Kidney (tissue), 13 donors: ENCODE measurements at regions not wholly inside any gene's neighbourhood (a gene's known extent, or its start where the extent isn't known, plus 50 kb on each side); places are given as distances from the start of the nearest gene placed in this dataset.
A peak's percentile ranks its signal among the peaks of the same experiment; 100 is the strongest.

ENCODE experiments used
- DNase-seq, 5 donors: peaks; one replicate each; pipeline ENCODE4 v3.0.0-alpha.2; 2013 to 2020
- FAIRE-seq: peaks from 2 replicates; lab custom pipeline; 2012; peaks lifted over from hg19 to GRCh38; lab: Jason Lieb, UNC
- H3K27ac ChIP-seq, 2 donors: one replicate each; pipeline ENCODE4 v1.7.0; 2013; ENCODE audit warnings: low read depth in 2 of 2, low read length in 2 of 2, inconsistent platforms in 1 of 2
- H3K27me3 ChIP-seq: one replicate; pipeline ENCODE4 v1.7.1; 2013; ENCODE audit warnings: low read length, inconsistent platforms; ENCODE audit not compliant: control insufficient read depth, insufficient read depth
- H3K36me3 ChIP-seq, 3 donors: one replicate each; pipeline versions ENCODE4 v1.7.0 to v1.7.1; 2013; ENCODE audit warnings: low read length in 3 of 3, control low read depth in 1 of 3, inconsistent platforms in 1 of 3; ENCODE audit not compliant: insufficient read depth in 3 of 3, control insufficient read depth in 2 of 3
- H3K4me1 ChIP-seq, 3 donors: one replicate each; pipeline versions ENCODE4 v1.7.0 to v1.7.1; 2013; ENCODE audit warnings: low read length in 3 of 3, inconsistent platforms in 1 of 3, low read depth in 1 of 3; ENCODE audit not compliant: control insufficient read depth in 2 of 3, insufficient read depth in 2 of 3
- H3K4me3 ChIP-seq, 3 donors: one replicate each; pipeline versions ENCODE4 v1.7.0 to v1.8.1; 2013; ENCODE audit warnings: low read length in 3 of 3, control low read depth in 1 of 3, inconsistent platforms in 1 of 3
- H3K9ac ChIP-seq, 3 donors: one replicate each; pipeline versions ENCODE4 v1.7.0 to v1.7.1; 2013; ENCODE audit warnings: low read length in 3 of 3, control low read depth in 1 of 3, inconsistent platforms in 1 of 3
- H3K9me3 ChIP-seq, 3 donors: one replicate each; pipeline versions ENCODE4 v1.7.0 to v1.7.1; 2013; ENCODE audit warnings: low read length in 3 of 3, control low read depth in 1 of 3, inconsistent platforms in 1 of 3; ENCODE audit not compliant: control insufficient read depth in 2 of 3, insufficient read depth in 1 of 3
- intact Hi-C: fragments of 100-400 bp; cut with DNase I; formaldehyde crosslinking; loops from one replicate; pipeline ENCODE4 v1.11.1; 2022
- TF ChIP-seq, protein P1 (sequence below): IDR thresholded peaks from 3 replicates; pipeline ENCODE4 v1.5.1; 2012; ENCODE audit warnings: mild to moderate bottlenecking, moderate library complexity, borderline replicate concordance; ENCODE audit not compliant: insufficient read depth; ENCODE audit errors: extremely low read depth
- donor health status: control.
- donor health status: control.
- donor health status: control.
- donor health status: control.
- donor health status: control.
- donor health status: DM: yes; HTN: yes; CAD: no.
- donor health status: Normal renal cell carcinoma (clear cell type).

DNA sequence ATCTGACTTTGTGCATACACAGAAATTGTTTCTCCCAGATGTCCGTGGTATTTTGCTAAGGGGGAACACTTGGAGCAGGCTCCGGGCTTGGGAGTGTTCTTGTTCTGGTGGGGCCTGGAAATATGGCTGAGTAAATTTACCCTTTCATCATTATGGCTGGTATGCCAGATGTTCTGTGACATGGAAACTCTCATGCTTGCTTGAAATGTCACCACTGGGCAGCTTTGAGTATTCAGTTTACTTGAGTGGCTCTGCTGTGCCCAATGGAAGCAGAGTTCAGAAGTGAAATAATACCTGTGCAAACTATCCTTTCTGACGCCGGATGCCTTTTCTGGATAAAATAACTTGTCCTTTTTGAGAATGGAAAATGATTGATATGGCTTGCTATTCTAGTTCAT is 283.6 kb upstream of the TPM1 start:
- Histone ChIP-seq H3K36me3 (peaks cover 5 to 26% (median 6%) of the 10 kb centered on the region in 3 donors), H3K4me1 (peaks cover 0 to 30% (median 24%) of the 10 kb centered on the region in 3 donors), H3K4me3 (peak overlapping the region in 2 of 3 donors; percentile 61 to 65), H3K27me3 (no peaks in the 10 kb centered on the region), H3K27ac (peak overlapping the region; percentile 84 to 85), H3K9ac (peak overlapping the region in 1 of 3 donors; percentile 83), H3K9me3 (no peaks in the 10 kb centered on the region)
- intact Hi-C loops = no loop called here
- DNase-seq = no peak
- TF ChIP-seq, protein P1, sequence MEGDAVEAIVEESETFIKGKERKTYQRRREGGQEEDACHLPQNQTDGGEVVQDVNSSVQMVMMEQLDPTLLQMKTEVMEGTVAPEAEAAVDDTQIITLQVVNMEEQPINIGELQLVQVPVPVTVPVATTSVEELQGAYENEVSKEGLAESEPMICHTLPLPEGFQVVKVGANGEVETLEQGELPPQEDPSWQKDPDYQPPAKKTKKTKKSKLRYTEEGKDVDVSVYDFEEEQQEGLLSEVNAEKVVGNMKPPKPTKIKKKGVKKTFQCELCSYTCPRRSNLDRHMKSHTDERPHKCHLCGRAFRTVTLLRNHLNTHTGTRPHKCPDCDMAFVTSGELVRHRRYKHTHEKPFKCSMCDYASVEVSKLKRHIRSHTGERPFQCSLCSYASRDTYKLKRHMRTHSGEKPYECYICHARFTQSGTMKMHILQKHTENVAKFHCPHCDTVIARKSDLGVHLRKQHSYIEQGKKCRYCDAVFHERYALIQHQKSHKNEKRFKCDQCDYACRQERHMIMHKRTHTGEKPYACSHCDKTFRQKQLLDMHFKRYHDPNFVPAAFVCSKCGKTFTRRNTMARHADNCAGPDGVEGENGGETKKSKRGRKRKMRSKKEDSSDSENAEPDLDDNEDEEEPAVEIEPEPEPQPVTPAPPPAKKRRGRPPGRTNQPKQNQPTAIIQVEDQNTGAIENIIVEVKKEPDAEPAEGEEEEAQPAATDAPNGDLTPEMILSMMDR = no peak
- FAIRE-seq = no peak

DNA sequence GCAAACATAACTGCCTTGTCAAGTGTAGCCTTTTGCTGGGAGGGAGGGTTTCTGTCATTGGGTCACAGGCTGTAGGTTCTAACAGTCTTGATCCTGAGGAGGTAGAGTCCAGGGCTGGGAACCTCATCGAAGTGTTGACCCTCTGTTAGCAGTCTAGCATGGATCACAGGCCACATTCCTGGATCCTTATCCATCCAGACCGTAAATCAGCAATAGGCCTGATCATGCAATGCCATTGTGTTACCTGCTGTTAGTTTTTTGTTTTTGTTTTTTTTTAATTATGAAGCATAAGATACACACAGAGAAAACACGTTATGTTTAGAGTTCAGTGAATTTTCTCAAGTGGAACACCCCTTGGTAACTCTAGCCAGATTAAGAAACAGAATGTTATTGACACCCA is 282.0 kb upstream of the TPM1 start:
- Histone ChIP-seq H3K9ac (peak overlapping the region in 1 of 3 donors; percentile 17), H3K4me3 (peak overlapping the region in 2 of 3 donors; percentile 61 to 65), H3K27me3 (no peaks in the 10 kb centered on the region), H3K36me3 (peaks cover 4 to 32% (median 6%) of the 10 kb centered on the region in 3 donors), H3K27ac (peak overlapping the region; percentile 30 to 84), H3K9me3 (no peaks in the 10 kb centered on the region), H3K4me1 (peaks cover 0 to 30% (median 22%) of the 10 kb centered on the region in 3 donors)
- FAIRE-seq = no peak
- intact Hi-C loops = no loop called here
- TF ChIP-seq, protein P1 = no peak
- peak in 3 of 5 donors; percentile 33 to 66 (median 55) for DNase-seq

DNA sequence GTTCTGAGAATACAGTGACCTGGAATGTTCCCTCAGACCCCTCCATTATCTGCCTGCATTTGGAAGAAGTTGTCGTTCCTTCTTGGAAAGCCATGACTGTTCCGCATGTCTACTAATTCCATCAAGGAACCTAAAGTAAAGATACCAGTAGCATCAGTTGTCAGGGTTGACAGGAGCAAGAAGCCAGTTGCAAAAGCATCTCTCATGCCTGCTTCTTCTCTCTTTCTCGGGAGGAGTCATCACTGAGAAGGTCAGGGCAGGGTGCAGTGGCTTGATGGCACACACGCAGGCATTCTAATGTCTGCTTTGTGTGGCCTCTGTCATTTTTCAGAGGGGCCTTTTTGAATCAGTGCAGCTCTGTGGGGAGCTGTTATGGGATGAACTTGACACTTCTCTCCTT is 276.6 kb upstream of the TPM1 start:
- H3K27ac ChIP-seq = no peak overlapping the region
- H3K9me3 ChIP-seq = no peaks in the 10 kb centered on the region
- H3K9ac ChIP-seq = no peak overlapping the region
- peaks cover 4 to 63% (median 18%) of the 10 kb centered on the region in 3 donors for H3K36me3 ChIP-seq
- H3K27me3 ChIP-seq = no peaks in the 10 kb centered on the region
- TF ChIP-seq, protein P1 = no peak
- no peak for DNase-seq
- peaks cover 0 to 22% (median 7%) of the 10 kb centered on the region in 3 donors for H3K4me1 ChIP-seq
- intact Hi-C loops = no loop called here
- FAIRE-seq = no peak
- H3K4me3 ChIP-seq = no peak overlapping the region

DNA sequence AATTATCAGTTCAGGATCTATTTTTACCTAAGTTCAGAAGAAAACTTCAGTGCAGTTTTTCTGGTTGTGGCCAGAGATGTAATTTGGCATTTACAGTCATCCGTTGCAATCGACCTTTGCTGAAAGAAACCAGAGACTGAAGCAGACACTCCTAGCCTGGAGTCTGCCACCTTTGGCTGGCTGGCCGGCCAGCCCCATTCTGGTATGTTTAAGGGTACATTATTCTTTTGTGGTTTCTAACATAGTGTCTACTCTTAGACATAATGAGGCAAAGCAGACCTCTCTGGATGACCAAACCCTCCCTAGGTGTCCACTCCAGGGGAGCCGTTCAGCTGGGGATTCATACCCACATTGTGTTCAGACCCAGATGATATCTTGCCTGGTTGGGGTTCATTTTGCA is 275.9 kb upstream of the TPM1 start:
- Histone ChIP-seq H3K9me3 (no peaks in the 10 kb centered on the region), H3K27ac (no peak overlapping the region), H3K4me3 (no peak overlapping the region), H3K27me3 (no peaks in the 10 kb centered on the region), H3K4me1 (peaks cover 0 to 18% (median 7%) of the 10 kb centered on the region in 3 donors), H3K36me3 (peaks cover 4 to 70% (median 24%) of the 10 kb centered on the region in 3 donors), H3K9ac (no peak overlapping the region)
- TF ChIP-seq, protein P1 = no peak
- FAIRE-seq = no peak
- intact Hi-C loops = no loop called here
- no peak for DNase-seq
